ENCODE measurements at regions not wholly inside any gene's neighbourhood (a gene's known extent, or its start where the extent isn't known, plus 50 kb on each side); places are given as distances from the start of the nearest gene placed in this dataset.

DNA sequence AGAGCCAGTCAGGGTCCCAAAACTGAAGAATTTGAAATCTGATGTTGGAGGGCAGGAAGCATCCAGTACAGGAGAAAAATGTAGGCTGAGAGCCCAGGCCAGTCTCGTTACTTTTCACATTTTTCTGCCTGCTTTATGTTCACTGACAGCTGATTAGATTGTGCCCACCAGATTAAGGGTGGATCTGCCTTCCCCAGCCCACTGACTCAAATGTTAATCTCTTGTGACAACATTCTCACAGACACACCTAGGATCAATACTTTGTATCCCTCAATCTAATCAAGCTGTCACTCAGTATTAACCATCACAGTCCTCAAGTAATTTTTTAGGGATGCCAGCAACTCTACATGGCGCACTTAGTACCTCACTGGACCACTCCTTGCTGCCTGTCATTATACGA is 1345.3 kb downstream of the FAM181B start:
- H3K4ac ChIP-seq (ENCODE audit: low read depth, low read length), result no peak overlapping the region
- H3K23ac ChIP-seq (ENCODE audit: low read length), result no peak overlapping the region
- H2BK120ac ChIP-seq (ENCODE audit: insufficient read depth, low read length, poor library complexity), result no peak overlapping the region
- no peaks in the 10 kb centered on the region for H3K27me3 ChIP-seq (ENCODE audit: insufficient read depth, low read length)
- no peak for DNase-seq
- no peaks in the 10 kb centered on the region for H3K9me3 ChIP-seq (ENCODE audit: insufficient read depth, low read depth, low read length)
- no peak overlapping the region for H3K27ac ChIP-seq (ENCODE audit: low read depth, low read length)
- H2BK5ac ChIP-seq (ENCODE audit: low read depth, low read length, poor library complexity), result no peak overlapping the region
- H3K4me1 ChIP-seq (ENCODE audit: control insufficient read depth in 1 of 2, insufficient read depth in 2 of 2, low read length in 2 of 2), result no peaks in the 10 kb centered on the region
- WGBS (ENCODE audit: extremely low coverage, insufficient coverage, insufficient read length), result no CpG with 5 or more reads among the region's 3 CpGs
- H2AK5ac ChIP-seq (ENCODE audit: low read length), result no peak overlapping the region
- H3K36me3 ChIP-seq (ENCODE audit: control insufficient read depth in 1 of 2, insufficient read depth in 2 of 2, low read length in 2 of 2), result no peaks in the 10 kb centered on the region
- H3K9ac ChIP-seq (ENCODE audit: low read length), result no peak overlapping the region
- no peak overlapping the region for H2AFZ ChIP-seq (ENCODE audit: insufficient read depth, low read length, poor library complexity)
- no peak overlapping the region for H4K8ac ChIP-seq (ENCODE audit: low read depth, low read length)
- H2BK12ac ChIP-seq (ENCODE audit: low read length), result no peak overlapping the region
- H3K79me1 ChIP-seq (ENCODE audit: low read length), result no peaks in the 10 kb centered on the region
- no peak overlapping the region for H4K12ac ChIP-seq (ENCODE audit: low read depth, low read length)
- H3K18ac ChIP-seq (ENCODE audit: low read length), result no peak overlapping the region
- H3K4me3 ChIP-seq (ENCODE audit: low read depth, low read length), result no peak overlapping the region
- H3K4me2 ChIP-seq (ENCODE audit: low read length), result no peak overlapping the region
- no peak overlapping the region for H4K91ac ChIP-seq (ENCODE audit: low read depth, low read length)
- H3K14ac ChIP-seq (ENCODE audit: low read length), result no peak overlapping the region
- H3K79me2 ChIP-seq (ENCODE audit: control insufficient read depth, insufficient read depth, low read length, poor library complexity), result no peaks in the 10 kb centered on the region

DNA sequence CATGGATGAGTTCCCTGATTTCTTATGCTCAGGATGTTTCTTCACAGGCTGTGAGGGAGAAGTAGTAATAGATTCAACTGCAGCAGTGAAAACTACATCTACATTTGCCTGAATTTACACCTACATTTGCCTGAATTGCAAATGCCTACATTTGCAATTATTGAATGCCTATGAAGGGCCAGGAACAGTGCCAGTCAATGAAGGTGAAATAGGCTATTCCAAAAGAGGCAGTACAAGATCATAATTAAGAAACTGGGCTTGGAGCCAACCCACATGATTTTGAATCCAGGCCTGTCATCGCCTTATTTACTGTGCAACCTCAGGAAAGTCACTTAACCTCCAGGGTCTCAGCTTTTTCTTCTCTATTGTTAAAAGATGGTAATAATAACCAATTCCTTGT is 1353.3 kb downstream of the FAM181B start:
- no peak overlapping the region for H2BK12ac ChIP-seq (ENCODE audit: low read length)
- H3K14ac ChIP-seq (ENCODE audit: low read length), result no peak overlapping the region
- H3K27me3 ChIP-seq (ENCODE audit: insufficient read depth, low read length), result no peaks in the 10 kb centered on the region
- H2AK5ac ChIP-seq (ENCODE audit: low read length), result no peak overlapping the region
- H2AFZ ChIP-seq (ENCODE audit: insufficient read depth, low read length, poor library complexity), result no peak overlapping the region
- H3K4me2 ChIP-seq (ENCODE audit: low read length), result no peak overlapping the region
- no peak overlapping the region for H2BK5ac ChIP-seq (ENCODE audit: low read depth, low read length, poor library complexity)
- no CpG with 5 or more reads among the region's 1 CpG for WGBS (ENCODE audit: extremely low coverage, insufficient coverage, insufficient read length)
- H3K9me3 ChIP-seq (ENCODE audit: insufficient read depth, low read depth, low read length), result no peaks in the 10 kb centered on the region
- H4K91ac ChIP-seq (ENCODE audit: low read depth, low read length), result no peak overlapping the region
- no peak overlapping the region for H4K12ac ChIP-seq (ENCODE audit: low read depth, low read length)
- no peak overlapping the region for H3K27ac ChIP-seq (ENCODE audit: low read depth, low read length)
- H4K8ac ChIP-seq (ENCODE audit: low read depth, low read length), result no peak overlapping the region
- no peak for DNase-seq
- no peak overlapping the region for H3K4me3 ChIP-seq (ENCODE audit: low read depth, low read length)
- H3K36me3 ChIP-seq (ENCODE audit: control insufficient read depth in 1 of 2, insufficient read depth in 2 of 2, low read length in 2 of 2), result no peaks in the 10 kb centered on the region
- no peak overlapping the region for H3K18ac ChIP-seq (ENCODE audit: low read length)
- H3K79me2 ChIP-seq (ENCODE audit: control insufficient read depth, insufficient read depth, low read length, poor library complexity), result no peaks in the 10 kb centered on the region
- peak overlapping the region; percentile 40 for H3K23ac ChIP-seq (ENCODE audit: low read length)
- H3K4ac ChIP-seq (ENCODE audit: low read depth, low read length), result no peak overlapping the region
- H3K9ac ChIP-seq (ENCODE audit: low read length), result no peak overlapping the region
- no peaks in the 10 kb centered on the region for H3K79me1 ChIP-seq (ENCODE audit: low read length)
- no peaks in the 10 kb centered on the region for H3K4me1 ChIP-seq (ENCODE audit: control insufficient read depth in 1 of 2, insufficient read depth in 2 of 2, low read length in 2 of 2)
- H2BK120ac ChIP-seq (ENCODE audit: insufficient read depth, low read length, poor library complexity), result no peak overlapping the region

DNA sequence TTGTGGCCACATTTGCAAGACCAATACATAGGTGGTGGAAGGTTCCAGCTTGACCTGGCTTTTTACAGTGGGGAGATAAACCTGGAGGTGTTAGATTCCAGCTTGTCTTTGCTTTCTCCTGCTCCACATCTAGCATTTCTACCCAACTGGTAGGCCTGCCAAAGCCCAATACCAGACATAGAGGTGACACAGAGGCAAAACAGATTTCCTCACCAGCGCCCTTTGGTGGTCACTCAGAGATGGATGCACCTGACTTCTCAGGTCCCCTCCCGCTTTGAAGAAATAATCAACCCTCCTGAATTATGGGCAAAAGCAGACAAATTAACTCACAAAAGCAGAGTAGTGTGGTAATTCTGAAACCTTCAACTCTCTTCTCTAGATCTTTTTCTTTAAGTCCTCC is 1356.2 kb downstream of the FAM181B start:
- Histone ChIP-seq H3K18ac (ENCODE audit: low read length) (no peak overlapping the region), H2BK12ac (ENCODE audit: low read length) (no peak overlapping the region), H2BK120ac (ENCODE audit: insufficient read depth, low read length, poor library complexity) (no peak overlapping the region), H2AFZ (ENCODE audit: insufficient read depth, low read length, poor library complexity) (no peak overlapping the region), H3K23ac (ENCODE audit: low read length) (no peak overlapping the region), H3K14ac (ENCODE audit: low read length) (no peak overlapping the region), H3K79me1 (ENCODE audit: low read length) (no peaks in the 10 kb centered on the region), H3K27me3 (ENCODE audit: insufficient read depth, low read length) (no peaks in the 10 kb centered on the region), H3K4me1 (ENCODE audit: control insufficient read depth in 1 of 2, insufficient read depth in 2 of 2, low read length in 2 of 2) (no peaks in the 10 kb centered on the region), H2BK5ac (ENCODE audit: low read depth, low read length, poor library complexity) (no peak overlapping the region), H3K27ac (ENCODE audit: low read depth, low read length) (no peak overlapping the region), H3K4me3 (ENCODE audit: low read depth, low read length) (no peak overlapping the region), H3K36me3 (ENCODE audit: control insufficient read depth in 1 of 2, insufficient read depth in 2 of 2, low read length in 2 of 2) (no peaks in the 10 kb centered on the region), H3K9ac (ENCODE audit: low read length) (no peak overlapping the region), H3K79me2 (ENCODE audit: control insufficient read depth, insufficient read depth, low read length, poor library complexity) (no peaks in the 10 kb centered on the region), H4K12ac (ENCODE audit: low read depth, low read length) (no peak overlapping the region), H3K9me3 (ENCODE audit: insufficient read depth, low read depth, low read length) (no peaks in the 10 kb centered on the region), H2AK5ac (ENCODE audit: low read length) (no peak overlapping the region), H4K8ac (ENCODE audit: low read depth, low read length) (no peak overlapping the region), H3K4me2 (ENCODE audit: low read length) (no peak overlapping the region), H4K91ac (ENCODE audit: low read depth, low read length) (no peak overlapping the region), H3K4ac (ENCODE audit: low read depth, low read length) (no peak overlapping the region)
- DNase-seq, result no peak
- no CpG with 5 or more reads among the region's 2 CpGs for WGBS (ENCODE audit: extremely low coverage, insufficient coverage, insufficient read length)

DNA sequence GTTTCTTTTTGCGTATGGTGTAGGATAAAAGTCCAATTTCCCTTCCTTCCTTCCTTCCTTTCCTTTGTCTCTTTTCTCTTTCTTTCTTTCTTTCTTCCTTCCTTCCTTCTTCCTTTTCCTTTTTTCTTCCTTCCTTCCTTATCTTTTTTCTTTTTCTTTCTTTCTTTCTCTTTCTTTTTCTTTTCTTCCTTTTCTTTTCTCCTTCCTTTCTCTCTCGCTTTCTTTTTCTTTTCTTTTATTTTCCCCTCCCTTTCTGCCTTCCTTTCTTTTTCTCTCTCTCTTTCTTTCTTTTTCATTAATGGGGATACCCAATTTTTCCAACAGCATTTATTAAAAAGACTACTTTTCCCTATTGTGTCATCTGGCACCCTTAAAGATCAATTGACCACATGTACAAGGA is 1359.7 kb downstream of the FAM181B start:
- Histone ChIP-seq H3K4me3 (ENCODE audit: low read depth, low read length) (no peak overlapping the region), H2BK12ac (ENCODE audit: low read length) (no peak overlapping the region), H3K9ac (ENCODE audit: low read length) (no peak overlapping the region), H3K18ac (ENCODE audit: low read length) (no peak overlapping the region), H3K4me2 (ENCODE audit: low read length) (no peak overlapping the region), H4K8ac (ENCODE audit: low read depth, low read length) (no peak overlapping the region), H3K14ac (ENCODE audit: low read length) (no peak overlapping the region), H3K27me3 (ENCODE audit: insufficient read depth, low read length) (no peaks in the 10 kb centered on the region), H3K79me2 (ENCODE audit: control insufficient read depth, insufficient read depth, low read length, poor library complexity) (no peaks in the 10 kb centered on the region), H3K4ac (ENCODE audit: low read depth, low read length) (no peak overlapping the region), H2AFZ (ENCODE audit: insufficient read depth, low read length, poor library complexity) (no peak overlapping the region), H3K23ac (ENCODE audit: low read length) (no peak overlapping the region), H3K79me1 (ENCODE audit: low read length) (no peaks in the 10 kb centered on the region), H2BK5ac (ENCODE audit: low read depth, low read length, poor library complexity) (no peak overlapping the region), H3K4me1 (ENCODE audit: control insufficient read depth in 1 of 2, insufficient read depth in 2 of 2, low read length in 2 of 2) (no peaks in the 10 kb centered on the region), H4K91ac (ENCODE audit: low read depth, low read length) (no peak overlapping the region), H4K12ac (ENCODE audit: low read depth, low read length) (no peak overlapping the region), H2BK120ac (ENCODE audit: insufficient read depth, low read length, poor library complexity) (no peak overlapping the region), H3K27ac (ENCODE audit: low read depth, low read length) (no peak overlapping the region), H3K9me3 (ENCODE audit: insufficient read depth, low read depth, low read length) (no peaks in the 10 kb centered on the region), H3K36me3 (ENCODE audit: control insufficient read depth in 1 of 2, insufficient read depth in 2 of 2, low read length in 2 of 2) (no peaks in the 10 kb centered on the region), H2AK5ac (ENCODE audit: low read length) (no peak overlapping the region)
- no peak for DNase-seq
- WGBS (ENCODE audit: extremely low coverage, insufficient coverage, insufficient read length), result no CpG with 5 or more reads among the region's 2 CpGs

All from trophoblast cell (in vitro differentiated cells and primary cell).